Naive thymus-derived CD4-positive, alpha-beta T cell (primary cell): ENCODE measurements at regions not wholly inside any gene's neighbourhood (a gene's known extent, or its start where the extent isn't known, plus 50 kb on each side); places are given as distances from the start of the nearest gene placed in this dataset.
A peak's percentile ranks its signal among the peaks of the same experiment; 100 is the strongest.

Experiments used
- ATAC-seq: fragments of 150-1000 bp; cut with Tn5 transposase; 2 replicates; pipeline ENCODE4 v1.10.0; 2021; ENCODE audit warnings: mild to moderate bottlenecking, moderate library complexity
- CTCF ChIA-PET: fragments of 350-600 bp; sonication (Branson Sonifier 250); formaldehyde crosslinking; loops from one replicate; lab custom pipeline; 2021; ENCODE audit warnings: antibody characterized with exemption; lab: Charles Lee
- POLR2A ChIA-PET: fragments of 350-600 bp; sonication (Branson Sonifier 250); formaldehyde crosslinking; loops from one replicate; lab custom pipeline; 2021; ENCODE audit warnings: antibody characterized with exemption, inconsistent platforms; lab: Charles Lee
- DNase-seq, 9 donors: peaks; one replicate each; pipeline versions ENCODE4 v3.0.0 to v3.0.0-alpha.2; 2020 to 2022; ENCODE audit warnings: mixed read lengths in 1 of 9
- H3K27ac ChIP-seq: one replicate; pipeline ENCODE4 v1.7.0; 2013; ENCODE audit warnings: mild to moderate bottlenecking, low read depth, low read length, moderate library complexity
- H3K27me3 ChIP-seq, 2 donors: one replicate each; pipeline ENCODE4 v1.7.0; 2013; ENCODE audit warnings: low read length in 2 of 2, mild to moderate bottlenecking in 2 of 2, moderate library complexity in 2 of 2; ENCODE audit not compliant: control insufficient read depth in 2 of 2, insufficient read depth in 2 of 2
- H3K36me3 ChIP-seq, 3 experiments: 1 replicate in 2 of 3; 2 replicates in 1 of 3; pipeline ENCODE4 v1.7.0; 2013; ENCODE audit warnings: low read length in 3 of 3, mild to moderate bottlenecking in 3 of 3, moderate library complexity in 1 of 3; ENCODE audit not compliant: insufficient read depth in 3 of 3, control insufficient read depth in 2 of 3
- H3K4me1 ChIP-seq, 2 donors: one replicate each; pipeline ENCODE4 v1.7.0; 2013; ENCODE audit warnings: low read length in 2 of 2, mild to moderate bottlenecking in 2 of 2, moderate library complexity in 1 of 2; ENCODE audit not compliant: control insufficient read depth in 2 of 2, insufficient read depth in 2 of 2
- H3K4me3 ChIP-seq: 2 replicates; pipeline ENCODE4 v1.7.0; 2013; ENCODE audit warnings: mild to moderate bottlenecking, low read length
- H3K9me3 ChIP-seq, 3 experiments: 1 replicate in 2 of 3; 2 replicates in 1 of 3; pipeline ENCODE4 v1.7.0; 2013; ENCODE audit warnings: low read length in 3 of 3; ENCODE audit not compliant: control insufficient read depth in 2 of 3
- H3K27ac Mint-ChIP-seq, 9 donors: one replicate each; pipeline ENCODE4 v1.8.0; 2020 to 2022; ENCODE audit warnings: mixed read lengths in 9 of 9, mild to moderate bottlenecking in 8 of 9, moderate library complexity in 5 of 9, inconsistent platforms in 2 of 9
- H3K27me3 Mint-ChIP-seq, 5 donors: one replicate each; pipeline ENCODE4 v1.8.0; 2021 to 2022; ENCODE audit warnings: mixed read lengths in 5 of 5, mild to moderate bottlenecking in 1 of 5
- H3K36me3 Mint-ChIP-seq, 5 donors: one replicate each; pipeline ENCODE4 v1.8.0; 2020 to 2022; ENCODE audit warnings: mixed read lengths in 5 of 5, mild to moderate bottlenecking in 3 of 5, inconsistent platforms in 1 of 5
- H3K4me1 Mint-ChIP-seq, 7 donors: one replicate each; pipeline ENCODE4 v1.8.0; 2020 to 2022; ENCODE audit warnings: mixed read lengths in 7 of 7, mild to moderate bottlenecking in 3 of 7, inconsistent platforms in 1 of 7
- H3K4me3 Mint-ChIP-seq, 10 donors: one replicate each; pipeline ENCODE4 v1.8.0; 2020 to 2022; ENCODE audit warnings: mild to moderate bottlenecking in 10 of 10, mixed read lengths in 10 of 10, moderate library complexity in 6 of 10, inconsistent platforms in 2 of 10
- H3K9me3 Mint-ChIP-seq, 11 donors: one replicate each; pipeline ENCODE4 v1.8.0; 2020 to 2022; ENCODE audit warnings: mixed read lengths in 11 of 11, mild to moderate bottlenecking in 4 of 11, inconsistent platforms in 1 of 11, moderate library complexity in 1 of 11
- intact Hi-C, 2 donors: fragments of 100-400 bp; cut with micrococcal nuclease; formaldehyde crosslinking; loops; one replicate each; pipeline ENCODE4 v1.15.1; 2023

- POLR2A ChIA-PET, result no interaction called here
- peaks cover 0 to 37% (median 0%) of the 10 kb centered on the region in 5 donors for H3K36me3 Mint-ChIP-seq
- ATAC-seq (no peak), DNase-seq (no peak)
- H3K27me3 Mint-ChIP-seq, result no peaks in the 10 kb centered on the region
- no peak overlapping the region for H3K27ac ChIP-seq
- no peak overlapping the region for H3K4me3 ChIP-seq
- peaks cover 0 to 9% (median 0%) of the 10 kb centered on the region in 11 donors for H3K9me3 Mint-ChIP-seq
- no peaks in the 10 kb centered on the region for H3K4me1 ChIP-seq
- no peak overlapping the region for H3K27ac Mint-ChIP-seq
- intact Hi-C loops, result no loop called here
- H3K4me1 Mint-ChIP-seq, result peaks cover 0 to 46% (median 4%) of the 10 kb centered on the region in 7 donors
- H3K4me3 Mint-ChIP-seq, result no peak overlapping the region
- no peaks in the 10 kb centered on the region for H3K9me3 ChIP-seq
- H3K27me3 ChIP-seq, result no peaks in the 10 kb centered on the region
- H3K36me3 ChIP-seq, result no peaks in the 10 kb centered on the region
- CTCF ChIA-PET, result no interaction called here
Observed at GRCh38 chr12:46555406-46555852, 182.9 kb upstream of the SLC38A2 start.

DNA sequence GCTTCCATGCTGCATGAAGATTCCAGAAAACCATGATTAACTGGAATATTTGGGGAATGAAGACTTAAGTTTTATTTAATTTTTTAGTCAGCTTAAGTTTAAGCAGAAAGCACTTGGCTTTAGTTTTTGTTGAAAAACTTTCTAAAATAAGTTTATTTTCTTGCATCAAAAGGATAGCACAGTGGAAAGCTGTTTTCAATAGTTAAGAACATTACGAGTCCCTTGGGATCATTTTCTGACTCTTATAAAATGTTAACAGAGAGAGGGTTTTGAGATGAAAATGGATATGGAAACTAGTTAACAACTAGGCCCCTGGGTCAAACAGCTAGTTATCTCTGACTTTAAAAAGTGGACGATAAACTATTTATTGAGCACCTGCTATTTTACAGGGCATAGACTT, 181.9 kb upstream of the SLC38A2 start:
- no peak for ATAC-seq
- H3K9me3 ChIP-seq, result no peaks in the 10 kb centered on the region
- H3K4me1 ChIP-seq, result peaks cover 0 to 5% of the 10 kb centered on the region in 2 donors
- H3K27me3 Mint-ChIP-seq, result no peaks in the 10 kb centered on the region
- ChIA-PET CTCF (interaction anchor here (0.6 kb wide), 1 partner anchor 24 kb away, joined by 3 read pairs; no protein-coding TSS in a partner anchor), POLR2A (no interaction called here)
- peaks cover 0 to 38% (median 0%) of the 10 kb centered on the region in 5 donors for H3K36me3 Mint-ChIP-seq
- H3K4me1 Mint-ChIP-seq, result peaks cover 7 to 53% (median 14%) of the 10 kb centered on the region in 7 donors
- H3K27ac Mint-ChIP-seq, result no peak overlapping the region
- no peak for DNase-seq
- peaks cover 0 to 9% (median 0%) of the 10 kb centered on the region in 11 donors for H3K9me3 Mint-ChIP-seq
- H3K4me3 ChIP-seq, result no peak overlapping the region
- intact Hi-C loops, result no loop called here
- H3K27ac ChIP-seq, result no peak overlapping the region
- no peaks in the 10 kb centered on the region for H3K36me3 ChIP-seq
- H3K27me3 ChIP-seq, result no peaks in the 10 kb centered on the region
- no peak overlapping the region for H3K4me3 Mint-ChIP-seq

GRCh38 chr12:46553911-46554310, 181.3 kb upstream of the SLC38A2 start:
- H3K4me1 ChIP-seq, result peaks cover 0 to 5% of the 10 kb centered on the region in 2 donors
- CTCF ChIA-PET, result interaction anchor here (0.6 kb wide), 1 partner anchor 23 kb away, joined by 3 read pairs; no protein-coding TSS in a partner anchor
- peaks cover 0 to 40% (median 0%) of the 10 kb centered on the region in 5 donors for H3K36me3 Mint-ChIP-seq
- H3K27ac Mint-ChIP-seq, result no peak overlapping the region
- no peak overlapping the region for H3K4me3 ChIP-seq
- intact Hi-C loops, result no loop called here
- ATAC-seq, result no peak
- H3K36me3 ChIP-seq, result no peaks in the 10 kb centered on the region
- no peaks in the 10 kb centered on the region for H3K9me3 ChIP-seq
- H3K9me3 Mint-ChIP-seq, result peaks cover 0 to 9% (median 0%) of the 10 kb centered on the region in 11 donors
- no peaks in the 10 kb centered on the region for H3K27me3 ChIP-seq
- peaks cover 7 to 59% (median 16%) of the 10 kb centered on the region in 7 donors for H3K4me1 Mint-ChIP-seq
- POLR2A ChIA-PET, result no interaction called here
- H3K27me3 Mint-ChIP-seq, result no peaks in the 10 kb centered on the region
- H3K27ac ChIP-seq, result no peak overlapping the region
- no peak for DNase-seq
- H3K4me3 Mint-ChIP-seq, result no peak overlapping the region

GRCh38 chr12:46553266-46553665, 180.7 kb upstream of the SLC38A2 start:
- Histone ChIP-seq H3K4me3 (no peak overlapping the region), H3K4me1 (peaks cover 0 to 5% of the 10 kb centered on the region in 2 donors), H3K27ac (no peak overlapping the region), H3K9me3 (no peaks in the 10 kb centered on the region), H3K36me3 (no peaks in the 10 kb centered on the region), H3K27me3 (no peaks in the 10 kb centered on the region)
- Mint-ChIP-seq H3K9me3 (peaks cover 0 to 10% (median 0%) of the 10 kb centered on the region in 11 donors), H3K36me3 (peaks cover 0 to 44% (median 0%) of the 10 kb centered on the region in 5 donors), H3K27me3 (no peaks in the 10 kb centered on the region), H3K4me1 (peaks cover 7 to 64% (median 20%) of the 10 kb centered on the region in 7 donors), H3K4me3 (no peak overlapping the region), H3K27ac (no peak overlapping the region)
- intact Hi-C loops, result no loop called here
- ATAC-seq (no peak), DNase-seq (no peak)
- CTCF ChIA-PET, result no interaction called here
- POLR2A ChIA-PET, result no interaction called here

- Histone ChIP-seq H3K36me3 (no peaks in the 10 kb centered on the region), H3K27me3 (no peaks in the 10 kb centered on the region), H3K4me3 (no peak overlapping the region), H3K4me1 (peaks cover 11 to 24% of the 10 kb centered on the region in 2 donors), H3K9me3 (no peaks in the 10 kb centered on the region), H3K27ac (no peak overlapping the region)
- ChIA-PET CTCF (interaction anchor here (0.7 to 0.9 kb wide), 2 partner anchors 26 to 248 kb away, joined by 3 read pairs; no protein-coding TSS in a partner anchor), POLR2A (no interaction called here)
- Mint-ChIP-seq H3K9me3 (peaks cover 0 to 17% (median 0%) of the 10 kb centered on the region in 11 donors), H3K27ac (peak overlapping the region in 4 of 9 donors; percentile 1 to 93 (median 42)), H3K4me3 (peak overlapping the region in 5 of 10 donors; percentile 22 to 81 (median 37)), H3K27me3 (no peaks in the 10 kb centered on the region), H3K4me1 (peaks cover 28 to 72% (median 45%) of the 10 kb centered on the region in 7 donors), H3K36me3 (peaks cover 0 to 34% (median 3%) of the 10 kb centered on the region in 5 donors)
- ATAC-seq, result no peak
- no peak for DNase-seq
- intact Hi-C loops, result no loop called here
Observed at GRCh38 chr12:46550266-46550879, 177.8 kb upstream of the SLC38A2 start.

DNA sequence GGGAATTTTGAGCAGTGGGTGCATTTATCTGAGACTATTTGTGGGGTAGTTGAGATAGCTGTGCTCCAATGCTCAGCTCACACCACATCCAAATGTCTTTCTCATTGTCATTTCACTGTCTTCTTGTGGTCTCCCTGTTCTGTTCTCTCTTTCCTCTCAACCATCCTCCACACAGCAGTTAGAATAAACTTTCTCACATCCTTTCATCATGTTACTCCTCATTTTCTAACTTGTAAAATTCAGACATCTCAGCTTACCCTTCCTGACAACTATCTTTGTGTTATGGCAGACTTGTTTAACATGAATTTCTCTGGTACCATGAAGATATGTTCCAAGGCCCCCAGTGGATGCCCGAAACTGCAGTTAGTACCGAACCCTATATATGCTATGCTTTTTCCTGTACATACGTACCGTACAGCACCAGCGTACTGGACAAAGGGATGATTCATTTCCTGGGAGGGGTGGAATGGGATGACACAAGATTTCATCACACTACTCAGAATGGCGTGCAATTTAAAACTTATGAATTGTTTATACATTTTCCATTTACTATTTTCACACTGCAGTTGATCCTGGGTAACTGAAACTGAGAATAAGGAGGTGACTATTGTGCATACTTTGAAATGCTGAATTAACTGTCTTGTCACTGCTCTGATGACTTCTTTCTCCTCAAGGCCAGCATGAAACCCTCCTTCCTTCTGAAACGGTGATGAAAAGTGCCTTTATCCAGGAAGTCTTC, 177.1 kb upstream of the SLC38A2 start:
- H3K36me3 Mint-ChIP-seq, result peaks cover 0 to 30% (median under 1%) of the 10 kb centered on the region in 5 donors
- no peaks in the 10 kb centered on the region for H3K36me3 ChIP-seq
- CTCF ChIA-PET, result interaction anchor here (0.6 to 0.7 kb wide), 5 partner anchors 58 to 247 kb away, joined by 3 to 4 read pairs (median 3); no protein-coding TSS in a partner anchor
- H3K9me3 Mint-ChIP-seq, result peaks cover 0 to 13% (median 0%) of the 10 kb centered on the region in 11 donors
- H3K27me3 Mint-ChIP-seq, result no peaks in the 10 kb centered on the region
- no peaks in the 10 kb centered on the region for H3K27me3 ChIP-seq
- ATAC-seq (peak; percentile 75), DNase-seq (peak in 1 of 9 donors; percentile 53)
- no peaks in the 10 kb centered on the region for H3K9me3 ChIP-seq
- POLR2A ChIA-PET, result interaction anchor here (1.1 kb wide), 1 partner anchor 80 kb away, joined by 3 read pairs; no protein-coding TSS in a partner anchor
- peaks cover 11 to 24% of the 10 kb centered on the region in 2 donors for H3K4me1 ChIP-seq
- H3K4me3 ChIP-seq, result no peak overlapping the region
- H3K27ac Mint-ChIP-seq, result peak overlapping the region in 6 of 9 donors; percentile 1 to 93 (median 14)
- H3K4me3 Mint-ChIP-seq, result peak overlapping the region; percentile 7 to 81 (median 39)
- peaks cover 28 to 69% (median 45%) of the 10 kb centered on the region in 7 donors for H3K4me1 Mint-ChIP-seq
- intact Hi-C loops, result loop anchor here in 1 of 2 donors (1.0 kb wide), 2 partner anchors 25 to 32 kb away; no protein-coding TSS in a partner anchor
- no peak overlapping the region for H3K27ac ChIP-seq
